Neural crest cell (in vitro differentiated cells): ENCODE measurements at regions not wholly inside any gene's neighbourhood (a gene's known extent, or its start where the extent isn't known, plus 50 kb on each side); places are given as distances from the start of the nearest gene placed in this dataset.

Experiments
- DNase-seq: peaks from one replicate; pipeline ENCODE4 v3.0.0; 2021; ENCODE audit warnings: low read depth, mixed read lengths, low spot score
- H3K27ac Mint-ChIP-seq: one replicate; pipeline ENCODE4 v1.8.0; 2021; ENCODE audit warnings: mild to moderate bottlenecking, mixed read lengths; ENCODE audit not compliant: unreplicated experiment
- H3K27me3 Mint-ChIP-seq: 2 replicates; pipeline ENCODE4 v1.8.0; 2021; ENCODE audit warnings: low read depth, mild to moderate bottlenecking, mixed read lengths
- H3K36me3 Mint-ChIP-seq: 2 replicates; pipeline ENCODE4 v1.8.0; 2021; ENCODE audit warnings: low read depth, mild to moderate bottlenecking, mixed read lengths
- H3K4me1 Mint-ChIP-seq: 2 replicates; pipeline ENCODE4 v1.8.0; 2021; ENCODE audit warnings: mixed read lengths
- H3K4me3 Mint-ChIP-seq: one replicate; pipeline ENCODE4 v1.8.0; 2021; ENCODE audit warnings: mild to moderate bottlenecking, mixed read lengths
- H3K9me3 Mint-ChIP-seq: 2 replicates; pipeline ENCODE4 v1.8.0; 2021; ENCODE audit warnings: mixed read lengths
- CTCF ChIP-seq: fragments of 200-600 bp; sonication (generic); conservative IDR thresholded peaks from 2 replicates; pipeline ENCODE4 v1.5.0; 2021; ENCODE audit warnings: antibody characterized with exemption, mild to moderate bottlenecking

GRCh38 chr2:239813261-239814115 is 211.7 kb downstream of the NDUFA10 start:
- peaks cover 8% of the 10 kb centered on the region for H3K4me1 Mint-ChIP-seq
- no peak for TF ChIP-seq CTCF
- no peaks in the 10 kb centered on the region for H3K9me3 Mint-ChIP-seq
- H3K27ac Mint-ChIP-seq: peak overlapping the region; percentile 60
- H3K27me3 Mint-ChIP-seq: no peaks in the 10 kb centered on the region
- no peak for DNase-seq
- no peaks in the 10 kb centered on the region for H3K36me3 Mint-ChIP-seq
- H3K4me3 Mint-ChIP-seq: no peak overlapping the region

- TF ChIP-seq CTCF: no peak
- no peaks in the 10 kb centered on the region for H3K36me3 Mint-ChIP-seq
- H3K27me3 Mint-ChIP-seq: no peaks in the 10 kb centered on the region
- no peak overlapping the region for H3K4me3 Mint-ChIP-seq
- peaks cover 3% of the 10 kb centered on the region for H3K4me1 Mint-ChIP-seq
- peak overlapping the region; percentile 84 for H3K27ac Mint-ChIP-seq
- DNase-seq: no peak
- H3K9me3 Mint-ChIP-seq: no peaks in the 10 kb centered on the region
These were observed 213.2 kb downstream of the NDUFA10 start for GRCh38 chr2:239811806-239812560.

GRCh38 chr2:239811111-239811781 is 213.9 kb downstream of the NDUFA10 start:
- no peak for DNase-seq

GRCh38 chr2:239809391-239809790 is 215.8 kb downstream of the NDUFA10 start:
- no peak for DNase-seq
- Mint-ChIP-seq H3K27me3 (peaks cover 3% of the 10 kb centered on the region), H3K4me3 (no peak overlapping the region), H3K4me1 (peaks cover 4% of the 10 kb centered on the region), H3K27ac (no peak overlapping the region), H3K9me3 (no peaks in the 10 kb centered on the region), H3K36me3 (no peaks in the 10 kb centered on the region)
- no peak for TF ChIP-seq CTCF

More at GRCh38 chr2:239811111-239811781, 213.9 kb downstream of the NDUFA10 start:
- Mint-ChIP-seq H3K27me3 (no peaks in the 10 kb centered on the region), H3K4me1 (peaks cover 7% of the 10 kb centered on the region), H3K36me3 (no peaks in the 10 kb centered on the region), H3K9me3 (no peaks in the 10 kb centered on the region), H3K27ac (no peak overlapping the region), H3K4me3 (no peak overlapping the region)
- TF ChIP-seq CTCF: no peak

- H3K4me1 Mint-ChIP-seq: peaks cover 16% of the 10 kb centered on the region
- H3K9me3 Mint-ChIP-seq: no peaks in the 10 kb centered on the region
- peaks cover 3% of the 10 kb centered on the region for H3K27me3 Mint-ChIP-seq
- no peak overlapping the region for H3K27ac Mint-ChIP-seq
- no peak for DNase-seq
- no peak overlapping the region for H3K4me3 Mint-ChIP-seq
- H3K36me3 Mint-ChIP-seq: no peaks in the 10 kb centered on the region
- TF ChIP-seq CTCF: no peak
These were observed 217.6 kb downstream of the NDUFA10 start for GRCh38 chr2:239807568-239807967.
